ENCODE measurements at regions not wholly inside any gene's neighbourhood (a gene's known extent, or its start where the extent isn't known, plus 50 kb on each side); places are given as distances from the start of the nearest gene placed in this dataset.

DNA sequence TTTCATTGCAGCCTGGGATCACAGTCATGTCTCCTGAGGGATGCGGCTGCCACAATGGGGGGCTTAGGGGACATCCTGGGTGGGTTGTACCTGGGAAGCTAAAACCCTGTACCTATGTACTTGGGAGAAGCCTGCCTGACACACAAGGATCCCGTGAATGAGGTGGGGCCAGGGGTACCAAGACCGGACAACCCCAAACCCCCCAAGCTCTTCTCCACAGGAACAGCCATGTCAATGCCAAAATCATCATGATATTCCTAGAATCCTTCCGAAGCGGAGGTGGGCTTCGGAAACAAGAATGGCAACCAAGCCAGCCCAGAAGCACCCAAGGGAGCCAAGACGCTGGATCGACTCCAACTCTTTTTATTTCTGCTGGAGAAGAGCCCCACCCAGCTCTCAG is 260.3 kb upstream of the TCERG1L start:
- Histone ChIP-seq H3K4me3 (no peak overlapping the region), H3K27ac (no peak overlapping the region), H3K4me1 (no peaks in the 10 kb centered on the region), H3K9me3 (peaks cover 0 to 7% (median 0%) of the 10 kb centered on the region in 3 donors), H3K36me3 (no peaks in the 10 kb centered on the region), H3K27me3 (peaks cover 66% of the 10 kb centered on the region)
- 40 to 89% methylated on average over 1 to 6 of the region's 8 CpGs for WGBS, 2 donors (ENCODE audit: low coverage in 1 of 2)
- ATAC-seq: no peak
- TF ChIP-seq EP300 (IDR thresholded peaks at IDR 0.05) (no peak), POLR2AphosphoS5 (IDR thresholded peaks at IDR 0.05) (no peak), POLR2A (IDR thresholded peaks at IDR 0.05) (no peak)
- TF ChIP-seq, protein P1, sequence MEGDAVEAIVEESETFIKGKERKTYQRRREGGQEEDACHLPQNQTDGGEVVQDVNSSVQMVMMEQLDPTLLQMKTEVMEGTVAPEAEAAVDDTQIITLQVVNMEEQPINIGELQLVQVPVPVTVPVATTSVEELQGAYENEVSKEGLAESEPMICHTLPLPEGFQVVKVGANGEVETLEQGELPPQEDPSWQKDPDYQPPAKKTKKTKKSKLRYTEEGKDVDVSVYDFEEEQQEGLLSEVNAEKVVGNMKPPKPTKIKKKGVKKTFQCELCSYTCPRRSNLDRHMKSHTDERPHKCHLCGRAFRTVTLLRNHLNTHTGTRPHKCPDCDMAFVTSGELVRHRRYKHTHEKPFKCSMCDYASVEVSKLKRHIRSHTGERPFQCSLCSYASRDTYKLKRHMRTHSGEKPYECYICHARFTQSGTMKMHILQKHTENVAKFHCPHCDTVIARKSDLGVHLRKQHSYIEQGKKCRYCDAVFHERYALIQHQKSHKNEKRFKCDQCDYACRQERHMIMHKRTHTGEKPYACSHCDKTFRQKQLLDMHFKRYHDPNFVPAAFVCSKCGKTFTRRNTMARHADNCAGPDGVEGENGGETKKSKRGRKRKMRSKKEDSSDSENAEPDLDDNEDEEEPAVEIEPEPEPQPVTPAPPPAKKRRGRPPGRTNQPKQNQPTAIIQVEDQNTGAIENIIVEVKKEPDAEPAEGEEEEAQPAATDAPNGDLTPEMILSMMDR (IDR thresholded peaks at IDR 0.05): no peak

DNA sequence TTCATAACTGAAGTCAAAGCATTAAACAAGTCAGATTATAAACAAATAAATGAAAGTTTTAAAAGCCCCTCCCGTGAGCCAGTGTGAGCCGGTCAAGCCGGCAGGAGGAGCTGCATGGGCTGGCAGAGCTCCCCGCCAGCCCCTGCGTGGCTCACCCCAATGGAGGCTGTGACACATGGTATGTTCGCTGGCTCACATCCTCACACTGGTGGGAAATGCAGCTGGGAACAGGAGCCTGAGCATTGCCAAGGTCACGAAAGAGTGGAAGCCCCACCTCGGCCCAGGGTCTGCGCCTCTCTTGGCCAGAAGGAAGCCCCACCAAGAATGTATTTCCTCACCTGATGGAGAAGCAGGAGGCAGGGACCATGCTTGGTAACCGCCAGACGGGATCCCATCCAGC is 261.7 kb upstream of the TCERG1L start:
- no peak for ATAC-seq
- 53 to 55% methylated on average over 7 to 8 of the region's 11 CpGs for WGBS, 2 donors (ENCODE audit: low coverage in 1 of 2)
- H3K36me3 ChIP-seq: no peaks in the 10 kb centered on the region
- no peak overlapping the region for H3K27ac ChIP-seq
- H3K27me3 ChIP-seq: peaks cover 58% of the 10 kb centered on the region
- TF ChIP-seq POLR2AphosphoS5 (IDR thresholded peaks at IDR 0.05) (no peak), EP300 (IDR thresholded peaks at IDR 0.05) (no peak), POLR2A (IDR thresholded peaks at IDR 0.05) (no peak)
- TF ChIP-seq, protein P1 (IDR thresholded peaks at IDR 0.05): no peak
- H3K4me3 ChIP-seq: no peak overlapping the region
- H3K4me1 ChIP-seq: no peaks in the 10 kb centered on the region
- H3K9me3 ChIP-seq: no peaks in the 10 kb centered on the region

DNA sequence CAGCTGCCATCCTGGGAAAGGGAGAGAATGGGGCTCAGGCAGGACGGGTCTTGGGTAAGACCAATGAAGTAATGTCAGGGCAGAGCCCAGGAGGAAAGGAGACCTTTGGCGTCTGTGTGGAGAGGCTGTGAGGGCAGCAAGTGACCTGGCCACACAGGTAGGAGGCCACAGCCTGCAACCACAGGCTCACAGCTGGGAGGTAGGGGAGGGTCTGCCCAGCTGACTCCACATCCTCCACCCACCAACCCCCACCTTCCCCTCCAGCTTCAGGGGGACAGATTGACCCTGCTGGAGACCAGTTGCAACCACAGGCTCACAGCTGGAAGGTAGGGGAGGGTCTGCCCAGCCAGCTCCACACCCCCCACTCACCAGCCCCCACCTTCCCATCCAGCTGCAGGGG is 262.2 kb upstream of the TCERG1L start:
- Histone ChIP-seq H3K27ac (no peak overlapping the region), H3K9me3 (no peaks in the 10 kb centered on the region), H3K27me3 (peaks cover 56% of the 10 kb centered on the region), H3K36me3 (no peaks in the 10 kb centered on the region), H3K4me3 (no peak overlapping the region), H3K4me1 (no peaks in the 10 kb centered on the region)
- ATAC-seq: no peak
- WGBS, 2 donors (ENCODE audit: low coverage in 1 of 2): 80% methylated on average over 1 of the region's 2 CpGs; no CpG with 5 or more reads in 1 of the 2 donors
- no peak for TF ChIP-seq POLR2AphosphoS5 (IDR thresholded peaks at IDR 0.05)
- TF ChIP-seq POLR2A (IDR thresholded peaks at IDR 0.05): no peak
- TF ChIP-seq, protein P1 (IDR thresholded peaks at IDR 0.05): no peak
- no peak for TF ChIP-seq EP300 (IDR thresholded peaks at IDR 0.05)

DNA sequence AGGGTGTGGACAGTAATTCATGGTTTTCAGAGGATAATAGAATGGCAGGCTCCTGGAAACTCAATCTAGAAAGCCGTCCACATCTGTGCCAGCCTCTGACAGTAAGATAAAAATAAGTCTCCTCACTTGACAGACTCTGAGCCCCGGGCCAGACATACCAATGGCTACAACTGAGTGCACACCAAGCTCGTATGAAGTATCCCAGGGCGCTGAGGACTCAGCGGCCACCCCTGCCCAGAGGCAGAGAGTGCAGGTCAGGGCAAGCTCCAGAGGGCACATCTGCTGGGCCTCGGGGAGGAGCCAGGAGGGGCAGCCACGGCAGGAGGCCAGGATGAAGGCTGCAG is 262.8 kb upstream of the TCERG1L start:
- H3K27ac ChIP-seq: no peak overlapping the region
- H3K36me3 ChIP-seq: no peaks in the 10 kb centered on the region
- no peaks in the 10 kb centered on the region for H3K4me1 ChIP-seq
- no CpG with 5 or more reads among the region's 7 CpGs for WGBS, 2 donors (ENCODE audit: low coverage in 1 of 2)
- H3K27me3 ChIP-seq: peaks cover 50% of the 10 kb centered on the region
- TF ChIP-seq, protein P1 (IDR thresholded peaks at IDR 0.05): no peak
- H3K4me3 ChIP-seq: no peak overlapping the region
- no peaks in the 10 kb centered on the region for H3K9me3 ChIP-seq
- no peak for ATAC-seq

DNA sequence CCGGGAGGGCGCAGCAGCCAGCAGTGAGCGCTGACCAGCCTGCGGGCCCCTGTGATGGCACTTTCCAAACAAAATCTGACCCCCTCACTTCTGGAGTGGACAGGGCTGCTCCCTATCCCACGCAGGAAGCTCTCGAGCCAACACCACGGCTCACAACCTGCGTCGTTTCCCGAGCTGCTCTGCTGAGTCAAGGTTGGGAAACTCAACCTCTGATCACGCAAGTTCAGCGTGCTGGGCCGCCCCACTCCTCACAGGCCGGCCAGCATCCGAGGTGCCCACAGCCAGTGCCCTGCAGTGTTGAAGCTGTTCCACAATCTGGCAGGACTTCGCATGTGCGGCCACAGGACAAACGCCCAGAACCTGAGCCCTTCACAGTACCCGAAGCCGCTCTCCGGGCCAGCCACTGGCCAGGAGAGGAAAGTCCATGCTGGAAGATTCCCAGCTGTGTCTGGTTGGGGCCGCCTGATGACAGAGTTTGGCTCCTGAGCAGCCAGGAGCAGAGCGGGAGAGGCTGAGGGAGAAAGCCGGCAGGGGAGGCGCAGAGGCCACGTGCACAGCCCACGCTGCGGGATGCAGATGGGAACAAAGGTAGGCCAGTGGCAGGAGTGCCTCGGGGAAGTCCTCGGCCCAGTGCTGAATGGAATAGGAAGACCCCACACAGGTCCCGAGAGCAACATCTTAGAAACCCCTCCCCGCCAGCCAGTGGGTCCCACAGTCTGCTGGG is 263.3 kb upstream of the TCERG1L start:
- peaks cover 46% of the 10 kb centered on the region for H3K27me3 ChIP-seq
- no peaks in the 10 kb centered on the region for H3K36me3 ChIP-seq
- no CpG with 5 or more reads among the region's 32 CpGs for WGBS, 2 donors (ENCODE audit: low coverage in 1 of 2)
- TF ChIP-seq, protein P1 (IDR thresholded peaks at IDR 0.05): no peak
- TF ChIP-seq POLR2AphosphoS5 (IDR thresholded peaks at IDR 0.05) (no peak), POLR2A (IDR thresholded peaks at IDR 0.05) (no peak), EP300 (IDR thresholded peaks at IDR 0.05) (no peak)
- H3K4me3 ChIP-seq: no peak overlapping the region
- H3K27ac ChIP-seq: no peak overlapping the region
- H3K9me3 ChIP-seq: no peaks in the 10 kb centered on the region
- no peaks in the 10 kb centered on the region for H3K4me1 ChIP-seq
- ATAC-seq: no peak

All from gastroesophageal sphincter (tissue), 4 donors.